ENCODE measurements at regions not wholly inside any gene's neighbourhood (a gene's known extent, or its start where the extent isn't known, plus 50 kb on each side); places are given as distances from the start of the nearest gene placed in this dataset.

- no peak for TF ChIP-seq CTCF (IDR thresholded peaks at IDR 0.05; ENCODE audit: unreplicated experiment)
- Mint-ChIP-seq H3K4me1 (ENCODE audit: low read depth, unreplicated experiment) (no peaks in the 10 kb centered on the region), H3K27me3 (ENCODE audit: unreplicated experiment) (no peaks in the 10 kb centered on the region), H3K9me3 (ENCODE audit: low read depth, unreplicated experiment) (no peaks in the 10 kb centered on the region), H3K36me3 (ENCODE audit: insufficient read depth, unreplicated experiment) (no peaks in the 10 kb centered on the region), H3K4me3 (ENCODE audit: low read depth, unreplicated experiment) (no peak overlapping the region), H3K27ac (ENCODE audit: unreplicated experiment) (no peak overlapping the region)
- BruUV-seq (replicated peaks), result no TSS peak
- no peak for DNase-seq
- CTCF ChIA-PET, result no interaction called here
- intact Hi-C loops (cut with micrococcal nuclease; ENCODE audit: unreplicated experiment), result no loop called here
Measured at GRCh38 chr3:21860082-21860475, 109.1 kb upstream of the ZNF385D start.

DNA sequence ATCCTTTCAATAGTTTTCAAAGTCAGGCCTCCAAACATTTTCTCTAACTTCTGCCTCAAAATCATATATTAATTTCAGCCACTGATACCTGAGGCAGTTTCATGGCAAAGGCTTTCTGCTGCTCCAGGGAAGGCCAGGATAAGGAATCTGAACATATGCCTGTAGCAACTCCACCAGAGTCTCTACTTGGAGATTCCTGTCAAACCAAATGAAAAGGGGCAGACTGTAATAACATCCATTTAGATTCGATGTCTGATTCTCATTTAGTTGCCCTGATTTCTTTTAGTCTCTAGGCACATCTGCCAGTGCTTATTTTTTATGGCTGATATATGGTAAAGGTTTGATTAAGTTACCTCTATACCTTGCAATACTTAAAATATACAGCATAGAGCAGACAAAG, 109.6 kb upstream of the ZNF385D start:
- H3K27me3 Mint-ChIP-seq (ENCODE audit: unreplicated experiment), result no peaks in the 10 kb centered on the region
- DNase-seq, result no peak
- no peaks in the 10 kb centered on the region for H3K4me1 Mint-ChIP-seq (ENCODE audit: low read depth, unreplicated experiment)
- no peak for TF ChIP-seq CTCF (IDR thresholded peaks at IDR 0.05; ENCODE audit: unreplicated experiment)
- BruUV-seq (replicated peaks), result no TSS peak
- no peaks in the 10 kb centered on the region for H3K9me3 Mint-ChIP-seq (ENCODE audit: low read depth, unreplicated experiment)
- no peak overlapping the region for H3K4me3 Mint-ChIP-seq (ENCODE audit: low read depth, unreplicated experiment)
- no peaks in the 10 kb centered on the region for H3K36me3 Mint-ChIP-seq (ENCODE audit: insufficient read depth, unreplicated experiment)
- intact Hi-C loops (cut with micrococcal nuclease; ENCODE audit: unreplicated experiment), result no loop called here
- CTCF ChIA-PET, result no interaction called here
- no peak overlapping the region for H3K27ac Mint-ChIP-seq (ENCODE audit: unreplicated experiment)

- Mint-ChIP-seq H3K27me3 (ENCODE audit: unreplicated experiment) (no peaks in the 10 kb centered on the region), H3K4me3 (ENCODE audit: low read depth, unreplicated experiment) (no peak overlapping the region)
Measured at GRCh38 chr3:21876782-21877181, 125.8 kb upstream of the ZNF385D start.

DNA sequence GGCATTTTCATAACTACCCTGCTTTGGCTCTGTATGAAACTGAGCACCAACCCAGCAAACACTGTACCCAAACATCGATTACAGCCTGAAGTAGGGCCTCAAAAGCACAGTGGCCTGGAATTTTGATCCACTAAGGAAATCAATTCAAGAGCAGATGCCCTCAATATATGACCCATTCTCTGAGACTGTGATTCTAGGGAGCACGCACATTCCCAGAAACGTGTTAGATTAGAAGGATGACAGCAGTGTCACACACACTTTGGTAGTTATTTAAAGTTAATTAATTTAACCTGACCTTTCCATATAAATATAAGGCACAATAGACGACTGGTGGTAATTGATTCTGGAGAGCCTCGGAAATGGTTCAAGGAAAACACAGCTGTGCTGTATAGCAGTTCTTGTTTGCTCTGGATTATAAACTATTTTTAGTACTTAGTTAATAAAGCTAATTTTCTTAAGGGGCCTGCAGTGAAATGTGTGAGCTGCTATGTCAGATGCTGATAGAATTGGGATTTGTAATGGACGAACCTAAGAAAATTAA, 126.3 kb upstream of the ZNF385D start:
- Mint-ChIP-seq H3K9me3 (ENCODE audit: low read depth, unreplicated experiment) (peaks cover 7% of the 10 kb centered on the region), H3K4me1 (ENCODE audit: low read depth, unreplicated experiment) (no peaks in the 10 kb centered on the region), H3K4me3 (ENCODE audit: low read depth, unreplicated experiment) (no peak overlapping the region), H3K27me3 (ENCODE audit: unreplicated experiment) (no peaks in the 10 kb centered on the region), H3K27ac (ENCODE audit: unreplicated experiment) (no peak overlapping the region), H3K36me3 (ENCODE audit: insufficient read depth, unreplicated experiment) (no peaks in the 10 kb centered on the region)
- BruUV-seq (replicated peaks), result no TSS peak
- no peak for DNase-seq
- intact Hi-C loops (cut with micrococcal nuclease; ENCODE audit: unreplicated experiment), result no loop called here
- CTCF ChIA-PET, result no interaction called here
- TF ChIP-seq CTCF (IDR thresholded peaks at IDR 0.05; ENCODE audit: unreplicated experiment), result no peak

More at GRCh38 chr3:21876782-21877181, 125.8 kb upstream of the ZNF385D start:
- no peak for TF ChIP-seq CTCF (IDR thresholded peaks at IDR 0.05; ENCODE audit: unreplicated experiment)
- CTCF ChIA-PET, result no interaction called here
- peaks cover 7% of the 10 kb centered on the region for H3K9me3 Mint-ChIP-seq (ENCODE audit: low read depth, unreplicated experiment)
- no peaks in the 10 kb centered on the region for H3K4me1 Mint-ChIP-seq (ENCODE audit: low read depth, unreplicated experiment)
- DNase-seq, result no peak
- BruUV-seq (replicated peaks), result no TSS peak
- intact Hi-C loops (cut with micrococcal nuclease; ENCODE audit: unreplicated experiment), result no loop called here
- no peak overlapping the region for H3K27ac Mint-ChIP-seq (ENCODE audit: unreplicated experiment)
- H3K36me3 Mint-ChIP-seq (ENCODE audit: insufficient read depth, unreplicated experiment), result no peaks in the 10 kb centered on the region

All from Calu3 (cell line).